NCI-H2029 treated with DMSO at 0.1 percent for 48 hours (cell line): ENCODE measurements at regions not wholly inside any gene's neighbourhood (a gene's known extent, or its start where the extent isn't known, plus 50 kb on each side); places are given as distances from the start of the nearest gene placed in this dataset.

Experiments
- DNase-seq: peaks from one replicate; lab custom pipeline; 2025; lab: John Stamatoyannopoulos, UW

- DNase-seq, result no peak
Observed at GRCh38 chr13:99662678-99663077, 161.4 kb downstream of the TM9SF2 start.

- DNase-seq, result no peak
Observed at GRCh38 chr13:99661791-99662190, 160.5 kb downstream of the TM9SF2 start.

- no peak for DNase-seq
Observed at GRCh38 chr13:99659866-99660554, 158.7 kb downstream of the TM9SF2 start.

GRCh38 chr13:99659226-99659625 is 158.0 kb downstream of the TM9SF2 start:
- no peak for DNase-seq

GRCh38 chr13:99658261-99658991 is 157.2 kb downstream of the TM9SF2 start:
- peak; percentile 6 for DNase-seq

- DNase-seq, result no peak
Observed at GRCh38 chr13:99657848-99658260, 156.6 kb downstream of the TM9SF2 start.

GRCh38 chr13:99656844-99657381 is 155.6 kb downstream of the TM9SF2 start:
- no peak for DNase-seq

- peak; percentile 59 for DNase-seq
Observed at GRCh38 chr13:99656092-99656745, 154.9 kb downstream of the TM9SF2 start.

- DNase-seq, result no peak
Observed at GRCh38 chr13:99655351-99656091, 154.2 kb downstream of the TM9SF2 start.

GRCh38 chr13:99654076-99654475 is 152.8 kb downstream of the TM9SF2 start:
- no peak for DNase-seq

GRCh38 chr13:99653526-99653925 is 152.3 kb downstream of the TM9SF2 start:
- no peak for DNase-seq

GRCh38 chr13:99652901-99653300 is 151.6 kb downstream of the TM9SF2 start:
- DNase-seq, result no peak

GRCh38 chr13:99652141-99652540 is 150.9 kb downstream of the TM9SF2 start:
- DNase-seq, result no peak

- DNase-seq, result no peak
Observed at GRCh38 chr13:99651016-99651415, 149.7 kb downstream of the TM9SF2 start.

- no peak for DNase-seq
Observed at GRCh38 chr13:99650410-99650809, 149.1 kb downstream of the TM9SF2 start.

- no peak for DNase-seq
Observed at GRCh38 chr13:99648927-99649326, 147.7 kb downstream of the TM9SF2 start.

- no peak for DNase-seq
Observed at GRCh38 chr13:99648066-99648665, 146.9 kb downstream of the TM9SF2 start.

- no peak for DNase-seq
Observed at GRCh38 chr13:99647596-99647985, 146.3 kb downstream of the TM9SF2 start.

- no peak for DNase-seq
Observed at GRCh38 chr13:99646866-99647595, 145.8 kb downstream of the TM9SF2 start.

- no peak for DNase-seq
Observed at GRCh38 chr13:99642841-99643240, 141.6 kb downstream of the TM9SF2 start.

- no peak for DNase-seq
Observed at GRCh38 chr13:99642006-99642405, 140.7 kb downstream of the TM9SF2 start.
